ENCODE measurements at regions not wholly inside any gene's neighbourhood (a gene's known extent, or its start where the extent isn't known, plus 50 kb on each side); places are given as distances from the start of the nearest gene placed in this dataset.

GRCh38 chr9:13725516-13725915 is 446.0 kb upstream of the MPDZ start:
- TF ChIP-seq REST (IDR thresholded peaks at IDR 0.05) = no peak
- no peak for TF ChIP-seq EGR1 (IDR thresholded peaks at IDR 0.05; ENCODE audit: low read depth in 2 of 2)
- no peak for TF ChIP-seq CTCF (IDR thresholded peaks at IDR 0.05; ENCODE audit: low read depth, low read length, missing input control)
- TF ChIP-seq YY1 (IDR thresholded peaks at IDR 0.05) = no peak
- TF ChIP-seq TAF1 (conservative IDR thresholded peaks at IDR 0.05) = no peak
